ENCODE measurements at regions not wholly inside any gene's neighbourhood (a gene's known extent, or its start where the extent isn't known, plus 50 kb on each side); places are given as distances from the start of the nearest gene placed in this dataset.
"Not testable (repeated sequence)": the region's sequence is repeated elsewhere in the genome, so short reads cannot be mapped to it uniquely, and the experiment has no call there.

DNA sequence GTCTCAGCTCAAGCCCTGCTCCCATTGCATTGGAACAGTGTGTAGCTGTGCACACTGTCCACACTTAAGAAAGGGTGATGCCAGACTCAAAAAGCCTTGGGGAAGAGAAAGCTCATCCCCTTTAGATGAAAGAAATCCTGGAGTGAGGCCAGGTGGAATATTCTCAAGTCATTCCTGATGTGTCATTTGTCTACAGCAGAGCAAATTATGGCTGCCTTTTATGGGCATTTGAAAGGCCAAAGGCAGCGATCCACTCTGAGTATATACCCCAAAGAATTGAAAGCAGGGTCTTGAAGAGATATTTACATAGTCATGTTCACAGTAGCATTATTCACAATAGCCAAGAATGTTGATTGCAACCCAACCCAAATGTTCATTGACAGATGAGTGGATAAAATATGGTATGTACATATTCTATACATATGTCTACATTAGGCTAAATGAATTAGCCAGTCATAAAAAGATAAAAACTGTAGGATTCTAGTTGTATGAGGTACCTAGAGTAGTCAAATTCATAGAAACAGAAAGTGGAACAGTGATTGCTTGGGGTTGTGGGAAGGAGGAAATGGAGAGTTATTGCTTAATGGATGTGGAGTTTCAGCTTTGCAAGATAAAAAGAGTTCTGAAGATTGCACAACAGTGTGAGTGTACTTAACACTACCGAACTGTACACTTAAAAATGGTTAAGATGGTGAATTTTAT is 214.9 kb downstream of the KCNRG start:
- DNase-seq (ENCODE audit: low spot score) = peak; percentile 10

DNA sequence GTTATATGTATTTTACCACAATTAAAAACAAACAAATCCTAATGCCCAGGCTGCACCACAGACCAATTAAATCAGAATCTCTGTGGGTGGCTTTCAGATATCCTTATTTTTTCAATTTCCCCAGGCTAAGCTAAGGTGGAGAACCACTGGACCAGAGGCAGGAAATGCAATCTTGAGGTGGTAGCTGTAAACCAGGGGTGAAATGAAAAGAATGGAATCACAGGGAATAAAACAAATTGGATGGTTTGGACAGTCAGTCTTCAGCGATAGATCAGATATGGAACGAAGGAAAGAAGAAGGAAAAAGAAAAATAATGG is 215.4 kb downstream of the KCNRG start:
- no peak for DNase-seq (ENCODE audit: low spot score)

DNA sequence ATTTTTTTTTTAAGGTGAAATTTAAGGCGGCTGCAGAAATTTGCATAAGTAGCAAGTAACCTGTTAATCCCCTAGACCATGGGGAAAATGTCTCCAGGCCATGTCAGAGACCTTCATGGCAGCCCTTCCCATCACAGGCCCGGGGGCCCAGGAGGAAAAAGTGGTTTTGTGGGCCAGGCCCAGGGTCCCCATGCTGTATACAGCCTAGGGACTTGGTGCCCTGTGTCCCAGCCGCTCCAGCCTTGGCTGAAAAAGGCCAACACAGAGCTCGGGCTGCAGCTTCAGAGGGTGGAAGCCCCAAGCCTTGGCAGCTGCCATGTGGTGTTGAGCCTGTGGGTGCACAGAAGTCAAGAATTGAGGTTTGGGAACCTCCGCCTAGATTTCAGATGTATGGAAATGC is 218.3 kb downstream of the KCNRG start:
- DNase-seq (ENCODE audit: low spot score) = not testable (repeated sequence)

GRCh38 chr13:50235604-50236342 is 220.5 kb downstream of the KCNRG start:
- no peak for DNase-seq (ENCODE audit: low spot score)

GRCh38 chr13:50236898-50237318 is 221.7 kb downstream of the KCNRG start:
- DNase-seq (ENCODE audit: low spot score) = peak; percentile 72

DNA sequence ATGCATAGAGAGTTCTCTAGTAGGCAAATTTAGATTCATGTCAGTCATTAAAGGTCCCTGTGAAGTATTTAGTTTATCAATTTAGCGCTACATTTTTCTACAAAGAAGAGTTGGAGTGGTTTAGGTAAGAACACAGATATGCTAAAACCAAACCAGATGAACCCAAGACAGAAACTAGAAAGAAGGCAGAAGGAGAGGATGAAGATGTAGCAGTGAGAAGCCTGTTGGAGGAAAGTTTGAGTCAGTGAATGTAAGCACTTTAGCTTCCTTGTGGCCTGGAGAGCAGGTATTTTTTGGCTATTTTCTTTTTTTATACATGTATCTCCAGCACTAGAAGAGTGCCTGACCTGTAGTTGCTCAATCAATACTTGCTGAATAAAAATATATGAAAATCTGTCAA is 223.7 kb downstream of the KCNRG start:
- DNase-seq (ENCODE audit: low spot score) = no peak

DNA sequence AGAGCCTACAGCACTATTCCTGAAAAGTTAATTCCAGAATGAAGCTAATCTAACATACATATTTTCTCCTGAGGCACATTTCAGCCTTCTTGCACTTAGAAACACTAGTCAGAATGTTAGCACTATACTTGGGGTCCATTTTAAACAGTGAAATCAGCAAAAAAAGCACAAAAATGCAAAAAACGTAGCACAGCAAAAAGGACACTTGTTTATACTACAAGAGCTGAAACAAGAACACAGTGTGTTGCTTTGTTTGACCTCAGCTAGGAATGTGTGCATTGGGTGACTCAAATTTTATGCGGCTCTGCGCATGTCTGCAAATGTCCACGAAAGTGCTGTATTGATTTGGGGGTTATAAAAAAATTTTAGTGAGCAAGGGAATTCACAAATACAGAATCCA is 226.2 kb downstream of the KCNRG start:
- no peak for DNase-seq (ENCODE audit: low spot score)

DNA sequence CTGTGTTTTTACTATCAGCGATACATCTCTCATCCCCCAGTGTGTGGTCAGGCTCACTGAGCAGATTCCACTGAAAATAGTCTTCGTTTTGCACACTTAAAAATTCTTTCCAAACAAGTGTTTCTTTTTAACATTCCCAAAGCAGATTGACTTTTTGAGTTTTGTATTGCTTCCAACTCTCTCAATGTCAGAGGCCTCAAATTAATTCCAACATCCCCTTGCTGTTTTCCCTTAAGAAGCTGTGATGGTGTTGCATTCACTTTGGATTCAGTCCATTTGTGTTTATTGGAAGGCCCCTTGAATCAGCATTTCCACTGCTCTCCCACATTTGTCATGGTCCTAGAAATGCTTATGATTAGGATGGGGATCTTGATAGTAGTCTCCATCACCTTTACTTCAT is 228.7 kb downstream of the KCNRG start:
- no peak for DNase-seq (ENCODE audit: low spot score)

DNA sequence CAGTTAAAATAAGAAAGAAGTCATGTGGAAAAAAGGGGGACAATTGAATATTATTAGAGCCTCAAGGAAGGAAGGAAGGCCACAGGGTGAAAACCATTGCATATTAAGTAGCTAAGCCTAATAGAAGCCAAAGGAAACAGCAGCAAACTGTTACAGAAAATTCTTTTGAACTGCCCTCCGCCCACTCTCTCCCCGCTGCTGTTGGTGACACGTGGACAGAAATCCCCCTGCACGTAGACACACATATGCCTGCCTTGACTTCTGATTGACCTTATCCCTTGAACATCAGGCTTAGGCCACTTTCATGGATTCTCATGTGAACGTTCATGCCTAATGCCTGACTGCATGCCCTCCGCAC is 229.1 kb downstream of the KCNRG start:
- no peak for DNase-seq (ENCODE audit: low spot score)

- DNase-seq (ENCODE audit: low spot score) = peak; percentile 73
Measured at GRCh38 chr13:50244713-50245574, 229.7 kb downstream of the KCNRG start.

DNA sequence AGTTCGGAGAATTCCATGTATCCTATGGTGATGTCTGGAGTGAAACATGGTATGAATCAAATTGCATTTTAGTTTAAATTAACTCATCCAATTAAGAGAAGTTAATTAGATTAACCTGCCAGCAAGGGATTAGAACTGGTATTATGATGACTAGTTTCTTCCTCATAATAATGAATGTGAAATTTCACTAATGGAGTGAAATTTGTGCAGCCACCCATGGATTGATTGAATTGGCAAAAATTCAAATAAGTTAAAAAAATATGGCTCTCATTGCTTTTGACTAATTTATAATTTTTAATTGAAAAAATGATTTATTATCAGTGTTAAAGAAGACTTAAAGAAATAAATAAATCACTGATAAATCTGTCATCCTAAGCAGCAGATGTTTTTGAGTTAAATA is 232.0 kb downstream of the KCNRG start:
- DNase-seq (ENCODE audit: low spot score) = no peak

- no peak for DNase-seq (ENCODE audit: low spot score)
Measured at GRCh38 chr13:50248516-50249143, 233.4 kb downstream of the KCNRG start.

DNA sequence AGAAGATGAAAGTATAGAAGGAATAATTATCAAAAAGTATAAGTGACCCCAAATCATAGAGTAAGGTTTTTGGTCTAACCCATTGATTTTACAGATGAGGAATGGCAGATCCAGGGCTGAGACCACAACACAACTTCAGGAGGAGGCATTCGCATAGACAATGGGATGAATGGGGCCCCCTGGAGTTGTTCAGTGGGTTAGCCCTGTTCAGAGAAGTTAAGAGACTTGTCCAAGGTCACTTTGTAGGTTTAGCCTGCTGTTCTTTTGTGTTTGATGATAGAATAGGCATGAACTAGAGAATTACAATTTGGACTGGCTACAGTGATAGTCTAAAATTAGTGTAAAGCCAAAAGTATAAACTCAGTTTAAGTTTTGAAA is 233.9 kb downstream of the KCNRG start:
- no peak for DNase-seq (ENCODE audit: low spot score)

- no peak for DNase-seq (ENCODE audit: low spot score)
Measured at GRCh38 chr13:50250401-50250800, 235.2 kb downstream of the KCNRG start.

DNA sequence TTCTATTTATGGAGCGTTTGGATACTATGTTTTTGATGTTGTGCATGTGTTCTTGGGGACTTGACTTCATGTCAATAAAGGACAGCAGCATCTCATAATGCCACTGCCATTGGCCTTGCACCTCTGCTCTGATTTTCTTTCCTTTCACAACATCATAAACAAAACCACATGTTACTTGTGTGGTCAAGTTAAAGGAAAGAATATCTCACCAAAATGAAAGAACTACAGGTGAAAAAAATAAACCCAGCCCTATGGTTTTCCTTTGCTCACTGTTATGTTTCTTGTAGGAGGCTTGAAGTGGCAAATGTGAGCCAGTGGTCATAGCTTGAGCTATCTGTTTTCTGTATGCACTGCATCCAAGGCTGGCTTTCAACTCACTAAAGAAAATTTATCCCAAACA is 240.4 kb downstream of the KCNRG start:
- DNase-seq (ENCODE audit: low spot score) = peak; percentile 37

- DNase-seq (ENCODE audit: low spot score) = peak; percentile 45
Measured at GRCh38 chr13:50256536-50257321, 241.5 kb downstream of the KCNRG start.

GRCh38 chr13:50257646-50258045 is 242.4 kb downstream of the KCNRG start:
- no peak for DNase-seq (ENCODE audit: low spot score)

- DNase-seq (ENCODE audit: low spot score) = no peak
Measured at GRCh38 chr13:50261130-50261901, 246.1 kb downstream of the KCNRG start.

GRCh38 chr13:50267066-50267465 is 251.8 kb downstream of the KCNRG start:
- no peak for DNase-seq (ENCODE audit: low spot score)

- no peak for DNase-seq (ENCODE audit: low spot score)
Measured at GRCh38 chr13:50267917-50268316, 252.7 kb downstream of the KCNRG start.

GRCh38 chr13:50268500-50268899 is 253.3 kb downstream of the KCNRG start:
- DNase-seq (ENCODE audit: low spot score) = no peak
